ENCODE measurements at regions not wholly inside any gene's neighbourhood (a gene's known extent, or its start where the extent isn't known, plus 50 kb on each side); places are given as distances from the start of the nearest gene placed in this dataset.
A peak's percentile ranks its signal among the peaks of the same experiment; 100 is the strongest.

GRCh38 chr21:26739189-26739588, 106.0 kb downstream of the ADAMTS1 start:
- no peak for DNase-seq (ENCODE audit: low spot score)

GRCh38 chr21:26736449-26736848, 108.8 kb downstream of the ADAMTS1 start:
- DNase-seq (ENCODE audit: low spot score) = no peak

GRCh38 chr21:26732432-26733221, 112.6 kb downstream of the ADAMTS1 start:
- peak; percentile 34 for DNase-seq (ENCODE audit: low spot score)

GRCh38 chr21:26719750-26720149, 125.5 kb downstream of the ADAMTS1 start:
- peak; percentile 89 for DNase-seq (ENCODE audit: low spot score)

- peak; percentile 42 for DNase-seq (ENCODE audit: low spot score)
Measured at GRCh38 chr21:26717146-26717739, 128.0 kb downstream of the ADAMTS1 start.

GRCh38 chr21:26715878-26716506, 129.2 kb downstream of the ADAMTS1 start:
- DNase-seq (ENCODE audit: low spot score) = peak; percentile 72

GRCh38 chr21:26715116-26715515, 130.1 kb downstream of the ADAMTS1 start:
- DNase-seq (ENCODE audit: low spot score) = no peak

- DNase-seq (ENCODE audit: low spot score) = peak; percentile 35
Measured at GRCh38 chr21:26710155-26710554, 135.1 kb downstream of the ADAMTS1 start.

- DNase-seq (ENCODE audit: low spot score) = no peak
Measured at GRCh38 chr21:26709090-26709489, 136.0 kb upstream of the CYYR1 start.

GRCh38 chr21:26708223-26708800, 135.2 kb upstream of the CYYR1 start:
- DNase-seq (ENCODE audit: low spot score) = no peak

GRCh38 chr21:26707246-26707645, 134.2 kb upstream of the CYYR1 start:
- DNase-seq (ENCODE audit: low spot score) = no peak

GRCh38 chr21:26698416-26698815, 125.3 kb upstream of the CYYR1 start:
- no peak for DNase-seq (ENCODE audit: low spot score)

GRCh38 chr21:26691416-26691815, 118.3 kb upstream of the CYYR1 start:
- no peak for DNase-seq (ENCODE audit: low spot score)

GRCh38 chr21:26686705-26687104, 113.6 kb upstream of the CYYR1 start:
- DNase-seq (ENCODE audit: low spot score) = no peak

GRCh38 chr21:26686278-26686677, 113.2 kb upstream of the CYYR1 start:
- peak; percentile 4 for DNase-seq (ENCODE audit: low spot score)

GRCh38 chr21:26684889-26685288, 111.8 kb upstream of the CYYR1 start:
- DNase-seq (ENCODE audit: low spot score) = no peak

- no peak for DNase-seq (ENCODE audit: low spot score)
Measured at GRCh38 chr21:26683996-26684395, 110.9 kb upstream of the CYYR1 start.

GRCh38 chr21:26679284-26679683, 106.2 kb upstream of the CYYR1 start:
- no peak for DNase-seq (ENCODE audit: low spot score)

GRCh38 chr21:26674323-26674722, 101.2 kb upstream of the CYYR1 start:
- no peak for DNase-seq (ENCODE audit: low spot score)

- DNase-seq (ENCODE audit: low spot score) = no peak
Measured at GRCh38 chr21:26669215-26669764, 96.2 kb upstream of the CYYR1 start.

- DNase-seq (ENCODE audit: low spot score) = no peak
Measured at GRCh38 chr21:26659757-26660156, 86.7 kb upstream of the CYYR1 start.

- DNase-seq (ENCODE audit: low spot score) = no peak
Measured at GRCh38 chr21:26659182-26659581, 86.1 kb upstream of the CYYR1 start.

- no peak for DNase-seq (ENCODE audit: low spot score)
Measured at GRCh38 chr21:26655460-26655859, 82.4 kb upstream of the CYYR1 start.
